ENCODE measurements at regions not wholly inside any gene's neighbourhood (a gene's known extent, or its start where the extent isn't known, plus 50 kb on each side); places are given as distances from the start of the nearest gene placed in this dataset.

- no peak overlapping the region for H2AFZ ChIP-seq (ENCODE audit: low read depth, low read length)
- no peak for TF ChIP-seq CTCF (IDR thresholded peaks at IDR 0.05; ENCODE audit: low read depth, low read length)
- TF ChIP-seq EZH2phosphoT487 (IDR thresholded peaks at IDR 0.05; ENCODE audit: low read depth) = no peak
- H3K79me2 ChIP-seq (ENCODE audit: low read length) = no peaks in the 10 kb centered on the region
- H3K4me3 ChIP-seq (ENCODE audit: low read length) = no peak overlapping the region
- H3K4me1 ChIP-seq (ENCODE audit: low read length) = peaks cover 4% of the 10 kb centered on the region
- H3K36me3 ChIP-seq (replicated peaks; ENCODE audit: low read depth, low read length) = no peaks in the 10 kb centered on the region
- no peak overlapping the region for H3K9ac ChIP-seq (ENCODE audit: low read length)
- H3K4me2 ChIP-seq (ENCODE audit: low read length) = no peak overlapping the region
- H3K27me3 ChIP-seq (ENCODE audit: low read depth, low read length) = no peaks in the 10 kb centered on the region
- no peaks in the 10 kb centered on the region for H4K20me1 ChIP-seq (ENCODE audit: insufficient read depth, low read length)
- no peak overlapping the region for H3K27ac ChIP-seq (ENCODE audit: low read length)
- no peaks in the 10 kb centered on the region for H3K9me3 ChIP-seq (ENCODE audit: insufficient read depth, low read length)
These were observed 100.9 kb downstream of the QRSL1 start for GRCh38 chr6:106730264-106730663.

GRCh38 chr6:106729841-106730240 is 100.5 kb downstream of the QRSL1 start:
- Histone ChIP-seq H2AFZ (ENCODE audit: low read depth, low read length) (no peak overlapping the region), H3K79me2 (ENCODE audit: low read length) (no peaks in the 10 kb centered on the region), H3K4me3 (ENCODE audit: low read length) (no peak overlapping the region), H3K27me3 (ENCODE audit: low read depth, low read length) (no peaks in the 10 kb centered on the region), H3K36me3 (replicated peaks; ENCODE audit: low read depth, low read length) (no peaks in the 10 kb centered on the region), H3K27ac (ENCODE audit: low read length) (no peak overlapping the region), H3K9ac (ENCODE audit: low read length) (no peak overlapping the region), H3K4me2 (ENCODE audit: low read length) (no peak overlapping the region), H3K9me3 (ENCODE audit: insufficient read depth, low read length) (no peaks in the 10 kb centered on the region), H3K4me1 (ENCODE audit: low read length) (no peaks in the 10 kb centered on the region), H4K20me1 (ENCODE audit: insufficient read depth, low read length) (no peaks in the 10 kb centered on the region)
- no peak for TF ChIP-seq CTCF (IDR thresholded peaks at IDR 0.05; ENCODE audit: low read depth, low read length)
- no peak for TF ChIP-seq EZH2phosphoT487 (IDR thresholded peaks at IDR 0.05; ENCODE audit: low read depth)

GRCh38 chr6:106728296-106728870 is 99.0 kb downstream of the QRSL1 start:
- Histone ChIP-seq H3K27ac (ENCODE audit: low read length) (no peak overlapping the region), H4K20me1 (ENCODE audit: insufficient read depth, low read length) (no peaks in the 10 kb centered on the region), H2AFZ (ENCODE audit: low read depth, low read length) (no peak overlapping the region), H3K27me3 (ENCODE audit: low read depth, low read length) (no peaks in the 10 kb centered on the region), H3K4me3 (ENCODE audit: low read length) (no peak overlapping the region), H3K36me3 (replicated peaks; ENCODE audit: low read depth, low read length) (no peaks in the 10 kb centered on the region), H3K4me2 (ENCODE audit: low read length) (no peak overlapping the region), H3K9ac (ENCODE audit: low read length) (no peak overlapping the region), H3K4me1 (ENCODE audit: low read length) (no peaks in the 10 kb centered on the region), H3K9me3 (ENCODE audit: insufficient read depth, low read length) (no peaks in the 10 kb centered on the region), H3K79me2 (ENCODE audit: low read length) (no peaks in the 10 kb centered on the region)
- no peak for TF ChIP-seq CTCF (IDR thresholded peaks at IDR 0.05; ENCODE audit: low read depth, low read length)
- TF ChIP-seq EZH2phosphoT487 (IDR thresholded peaks at IDR 0.05; ENCODE audit: low read depth) = no peak

- no peak overlapping the region for H3K4me3 ChIP-seq (ENCODE audit: low read length)
- no peaks in the 10 kb centered on the region for H3K36me3 ChIP-seq (replicated peaks; ENCODE audit: low read depth, low read length)
- H4K20me1 ChIP-seq (ENCODE audit: insufficient read depth, low read length) = no peaks in the 10 kb centered on the region
- no peak overlapping the region for H3K27ac ChIP-seq (ENCODE audit: low read length)
- H3K9me3 ChIP-seq (ENCODE audit: insufficient read depth, low read length) = no peaks in the 10 kb centered on the region
- H3K4me1 ChIP-seq (ENCODE audit: low read length) = no peaks in the 10 kb centered on the region
- TF ChIP-seq CTCF (IDR thresholded peaks at IDR 0.05; ENCODE audit: low read depth, low read length) (no peak), EZH2phosphoT487 (IDR thresholded peaks at IDR 0.05; ENCODE audit: low read depth) (no peak)
- H3K4me2 ChIP-seq (ENCODE audit: low read length) = no peak overlapping the region
- H3K27me3 ChIP-seq (ENCODE audit: low read depth, low read length) = no peaks in the 10 kb centered on the region
- no peaks in the 10 kb centered on the region for H3K79me2 ChIP-seq (ENCODE audit: low read length)
- H2AFZ ChIP-seq (ENCODE audit: low read depth, low read length) = no peak overlapping the region
- no peak overlapping the region for H3K9ac ChIP-seq (ENCODE audit: low read length)
These were observed 98.2 kb downstream of the QRSL1 start for GRCh38 chr6:106727480-106728149.
